Activated CD4-positive, alpha-beta T cell treated with anti-CD3 and anti-CD28 coated beads, Interleukin-2, amount 50 U/mL, for 24 hours (primary cell): ENCODE measurements at regions not wholly inside any gene's neighbourhood (a gene's known extent, or its start where the extent isn't known, plus 50 kb on each side); places are given as distances from the start of the nearest gene placed in this dataset.
"Not testable (repeated sequence)": the region's sequence is repeated elsewhere in the genome, so short reads cannot be mapped to it uniquely, and the experiment has no call there.

Experiments
- DNase-seq, 2 donors: peaks; one replicate each; pipeline ENCODE4 v3.0.0-alpha.2; 2020; ENCODE audit warnings: low read depth in 1 of 2, low spot score in 1 of 2

GRCh38 chr11:3445535-3445934, 66.6 kb upstream of the ZNF195 start:
- DNase-seq = not testable (repeated sequence)

- DNase-seq = not testable (repeated sequence)
Observed at GRCh38 chr11:3444420-3444744, 65.4 kb upstream of the ZNF195 start.

- DNase-seq = not testable (repeated sequence)
Observed at GRCh38 chr11:3443700-3444419, 64.9 kb upstream of the ZNF195 start.

GRCh38 chr11:3437441-3437840, 58.5 kb upstream of the ZNF195 start:
- not testable (repeated sequence) for DNase-seq

- DNase-seq = no peak
Observed at GRCh38 chr11:3434976-3435375, 56.0 kb upstream of the ZNF195 start.

GRCh38 chr11:3429191-3429590, 50.2 kb upstream of the ZNF195 start:
- DNase-seq = not testable (repeated sequence)
